ENCODE measurements at regions not wholly inside any gene's neighbourhood (a gene's known extent, or its start where the extent isn't known, plus 50 kb on each side); places are given as distances from the start of the nearest gene placed in this dataset.

GRCh38 chr11:26790738-26791137 is 68.9 kb upstream of the SLC5A12 start:
- no peak overlapping the region for H3K27ac ChIP-seq
- TF ChIP-seq CTCF (conservative IDR thresholded peaks at IDR 0.05) (no peak), ZFX (IDR thresholded peaks at IDR 0.05) (no peak)

DNA sequence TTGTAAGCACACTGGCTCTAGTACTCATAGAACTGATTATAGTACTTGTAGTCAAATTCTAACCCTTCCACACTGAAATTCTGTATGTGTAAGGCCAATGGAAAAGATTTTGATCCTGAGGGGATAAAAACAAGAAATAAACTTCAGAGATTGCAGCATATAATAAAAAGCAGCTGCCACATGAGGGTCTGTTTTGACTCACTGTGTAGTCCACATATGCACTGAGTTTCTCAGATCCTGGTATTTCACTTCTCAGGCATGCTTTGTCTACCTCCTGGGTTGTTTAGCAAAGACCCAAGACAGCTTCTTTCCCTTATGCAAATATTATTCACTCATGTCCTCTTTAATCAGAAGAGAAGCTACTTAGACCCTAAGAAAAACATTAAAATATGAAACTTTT is 71.1 kb upstream of the SLC5A12 start:
- no peak for TF ChIP-seq ZFX (IDR thresholded peaks at IDR 0.05)
- TF ChIP-seq CTCF (conservative IDR thresholded peaks at IDR 0.05) = no peak

GRCh38 chr11:26793487-26793886 is 71.6 kb upstream of the SLC5A12 start:
- TF ChIP-seq CTCF (conservative IDR thresholded peaks at IDR 0.05) (no peak), ZFX (IDR thresholded peaks at IDR 0.05) (no peak)
- no peak overlapping the region for H3K27ac ChIP-seq

More for the DNA sequence above, 71.1 kb upstream of the SLC5A12 start:
- no peak overlapping the region for H3K27ac ChIP-seq

DNA sequence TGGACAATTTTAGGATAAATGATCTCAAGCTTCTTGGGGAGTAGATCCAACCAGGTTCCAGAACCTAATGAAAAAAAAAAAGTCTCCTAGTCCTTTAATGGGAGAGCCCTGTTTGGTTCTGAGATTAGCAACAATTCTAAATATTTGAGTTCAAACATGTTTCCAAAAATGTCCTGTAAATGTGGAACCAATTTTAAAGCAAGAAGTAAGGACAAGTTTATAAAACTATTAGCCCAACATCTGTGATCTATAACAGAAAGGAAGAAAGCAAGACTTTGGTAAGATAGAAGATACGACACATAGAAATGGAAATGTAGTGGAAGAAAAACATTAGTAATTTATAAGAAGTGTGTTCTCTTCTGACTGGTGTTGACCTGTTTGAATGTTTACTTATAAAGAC is 79.7 kb upstream of the SLC5A12 start:
- no peak overlapping the region for H3K27ac ChIP-seq
- TF ChIP-seq CTCF (conservative IDR thresholded peaks at IDR 0.05) = no peak
- TF ChIP-seq ZFX (IDR thresholded peaks at IDR 0.05) = no peak

DNA sequence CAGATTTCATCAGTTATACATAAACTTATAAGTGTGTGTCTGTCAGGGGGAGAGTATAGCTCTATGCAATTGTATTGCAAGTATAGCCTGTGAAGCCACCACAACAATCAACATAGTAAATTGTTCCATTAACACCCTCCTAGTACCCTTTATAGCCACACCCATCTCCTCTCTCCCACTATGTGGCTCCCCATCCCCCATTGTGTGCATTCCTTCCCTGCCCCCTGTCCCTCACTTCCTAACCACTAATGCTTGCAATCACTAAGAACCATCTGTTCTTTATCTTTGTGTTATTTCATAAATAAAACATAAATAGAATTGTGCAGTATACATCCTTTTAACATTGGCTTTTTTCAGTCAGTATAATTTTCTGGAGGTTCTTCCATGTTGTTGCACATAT is 83.1 kb upstream of the SLC5A12 start:
- no peak overlapping the region for H3K27ac ChIP-seq
- TF ChIP-seq ZFX (IDR thresholded peaks at IDR 0.05) = no peak
- TF ChIP-seq CTCF (conservative IDR thresholded peaks at IDR 0.05) = no peak

DNA sequence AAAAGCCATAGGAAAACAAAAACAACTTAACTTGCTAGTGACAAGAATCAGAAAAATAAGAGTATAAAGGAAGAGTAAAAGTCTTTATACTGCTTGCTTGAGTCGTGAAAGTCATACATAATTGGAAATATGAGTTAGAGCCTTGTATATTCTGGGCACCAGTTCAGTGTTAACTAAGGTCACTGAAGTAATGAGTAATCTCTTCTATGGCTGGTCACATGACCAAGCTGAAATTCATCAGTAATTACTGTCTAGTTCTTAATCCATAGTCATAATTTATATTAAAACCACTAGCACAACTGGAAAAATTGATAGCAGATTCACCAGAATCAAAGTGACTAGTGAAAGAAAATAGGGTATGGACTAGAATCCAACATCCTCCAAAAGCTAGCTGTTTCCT is 84.4 kb upstream of the SLC5A12 start:
- TF ChIP-seq CTCF (conservative IDR thresholded peaks at IDR 0.05) (no peak), ZFX (IDR thresholded peaks at IDR 0.05) (no peak)
- no peak overlapping the region for H3K27ac ChIP-seq

- no peak overlapping the region for H3K27ac ChIP-seq
- TF ChIP-seq CTCF (conservative IDR thresholded peaks at IDR 0.05) (no peak), ZFX (IDR thresholded peaks at IDR 0.05) (no peak)
Observed at GRCh38 chr11:26820739-26821138, 98.9 kb upstream of the SLC5A12 start.
